ENCODE measurements at regions not wholly inside any gene's neighbourhood (a gene's known extent, or its start where the extent isn't known, plus 50 kb on each side); places are given as distances from the start of the nearest gene placed in this dataset.

GRCh38 chr5:24791326-24791725 is 146.5 kb upstream of the CDH10 start:
- Mint-ChIP-seq H3K36me3 (ENCODE audit: low read depth, unreplicated experiment) (no peaks in the 10 kb centered on the region), H3K4me1 (ENCODE audit: unreplicated experiment) (peaks cover 3% of the 10 kb centered on the region), H3K27me3 (ENCODE audit: unreplicated experiment) (no peaks in the 10 kb centered on the region), H3K27ac (ENCODE audit: unreplicated experiment) (no peak overlapping the region), H3K9me3 (ENCODE audit: unreplicated experiment) (no peaks in the 10 kb centered on the region), H3K4me3 (ENCODE audit: unreplicated experiment) (no peak overlapping the region)
- DNase-seq (ENCODE audit: low spot score) = no peak
- TF ChIP-seq CTCF (IDR thresholded peaks at IDR 0.05; ENCODE audit: unreplicated experiment) = no peak

GRCh38 chr5:24789611-24790351 is 145.0 kb upstream of the CDH10 start:
- DNase-seq (ENCODE audit: low spot score) = no peak
- Mint-ChIP-seq H3K36me3 (ENCODE audit: low read depth, unreplicated experiment) (no peaks in the 10 kb centered on the region), H3K27ac (ENCODE audit: unreplicated experiment) (no peak overlapping the region), H3K4me3 (ENCODE audit: unreplicated experiment) (no peak overlapping the region), H3K27me3 (ENCODE audit: unreplicated experiment) (no peaks in the 10 kb centered on the region), H3K9me3 (ENCODE audit: unreplicated experiment) (no peaks in the 10 kb centered on the region), H3K4me1 (ENCODE audit: unreplicated experiment) (peaks cover 3% of the 10 kb centered on the region)
- TF ChIP-seq CTCF (IDR thresholded peaks at IDR 0.05; ENCODE audit: unreplicated experiment) = no peak

GRCh38 chr5:24788829-24789514 is 144.2 kb upstream of the CDH10 start:
- no peak for TF ChIP-seq CTCF (IDR thresholded peaks at IDR 0.05; ENCODE audit: unreplicated experiment)
- H3K4me1 Mint-ChIP-seq (ENCODE audit: unreplicated experiment) = peaks cover 3% of the 10 kb centered on the region
- no peaks in the 10 kb centered on the region for H3K27me3 Mint-ChIP-seq (ENCODE audit: unreplicated experiment)
- no peak overlapping the region for H3K4me3 Mint-ChIP-seq (ENCODE audit: unreplicated experiment)
- H3K36me3 Mint-ChIP-seq (ENCODE audit: low read depth, unreplicated experiment) = no peaks in the 10 kb centered on the region
- H3K27ac Mint-ChIP-seq (ENCODE audit: unreplicated experiment) = no peak overlapping the region
- H3K9me3 Mint-ChIP-seq (ENCODE audit: unreplicated experiment) = no peaks in the 10 kb centered on the region
- DNase-seq (ENCODE audit: low spot score) = no peak

GRCh38 chr5:24786108-24786507 is 141.3 kb upstream of the CDH10 start:
- no peaks in the 10 kb centered on the region for H3K4me1 Mint-ChIP-seq (ENCODE audit: unreplicated experiment)
- no peaks in the 10 kb centered on the region for H3K27me3 Mint-ChIP-seq (ENCODE audit: unreplicated experiment)
- H3K4me3 Mint-ChIP-seq (ENCODE audit: unreplicated experiment) = no peak overlapping the region
- no peaks in the 10 kb centered on the region for H3K9me3 Mint-ChIP-seq (ENCODE audit: unreplicated experiment)
- DNase-seq (ENCODE audit: low spot score) = no peak
- no peaks in the 10 kb centered on the region for H3K36me3 Mint-ChIP-seq (ENCODE audit: low read depth, unreplicated experiment)
- no peak for TF ChIP-seq CTCF (IDR thresholded peaks at IDR 0.05; ENCODE audit: unreplicated experiment)
- no peak overlapping the region for H3K27ac Mint-ChIP-seq (ENCODE audit: unreplicated experiment)

- no peak for DNase-seq (ENCODE audit: low spot score)
- no peak overlapping the region for H3K27ac Mint-ChIP-seq (ENCODE audit: unreplicated experiment)
- no peak for TF ChIP-seq CTCF (IDR thresholded peaks at IDR 0.05; ENCODE audit: unreplicated experiment)
- H3K27me3 Mint-ChIP-seq (ENCODE audit: unreplicated experiment) = no peaks in the 10 kb centered on the region
- H3K4me1 Mint-ChIP-seq (ENCODE audit: unreplicated experiment) = no peaks in the 10 kb centered on the region
- no peaks in the 10 kb centered on the region for H3K9me3 Mint-ChIP-seq (ENCODE audit: unreplicated experiment)
- no peak overlapping the region for H3K4me3 Mint-ChIP-seq (ENCODE audit: unreplicated experiment)
- H3K36me3 Mint-ChIP-seq (ENCODE audit: low read depth, unreplicated experiment) = no peaks in the 10 kb centered on the region
Measured at GRCh38 chr5:24783596-24783995, 138.8 kb upstream of the CDH10 start.
